ENCODE measurements at regions not wholly inside any gene's neighbourhood (a gene's known extent, or its start where the extent isn't known, plus 50 kb on each side); places are given as distances from the start of the nearest gene placed in this dataset.
"Not testable (repeated sequence)": the region's sequence is repeated elsewhere in the genome, so short reads cannot be mapped to it uniquely, and the experiment has no call there.

GRCh38 chr10:42533866-42534265 is 104.5 kb downstream of the ZNF33B start:
- not testable (repeated sequence) for DNase-seq (ENCODE audit: low read depth, low spot score)

- no peak for DNase-seq (ENCODE audit: low read depth, low spot score)
Measured at GRCh38 chr10:42532996-42533395, 105.4 kb downstream of the ZNF33B start.

DNA sequence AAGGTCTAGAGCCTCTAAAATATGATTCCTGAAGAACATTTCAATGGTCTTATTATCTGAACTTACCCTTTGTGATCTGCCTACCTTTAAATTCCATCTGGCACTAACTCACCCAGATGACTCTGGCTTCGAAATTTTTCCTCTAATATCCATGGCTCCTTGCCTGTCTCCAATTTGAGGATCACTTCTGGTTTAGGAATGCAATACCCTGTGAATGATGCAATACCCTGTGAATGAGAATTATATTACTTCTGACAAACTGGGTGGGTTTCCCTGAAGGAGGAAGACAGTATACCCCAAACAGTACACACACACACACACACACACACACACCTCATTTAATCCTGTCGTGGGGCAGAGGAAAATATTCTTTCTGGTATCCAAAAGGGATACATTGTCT is 115.3 kb downstream of the ZNF33B start:
- DNase-seq (ENCODE audit: low read depth, low spot score) = no peak

DNA sequence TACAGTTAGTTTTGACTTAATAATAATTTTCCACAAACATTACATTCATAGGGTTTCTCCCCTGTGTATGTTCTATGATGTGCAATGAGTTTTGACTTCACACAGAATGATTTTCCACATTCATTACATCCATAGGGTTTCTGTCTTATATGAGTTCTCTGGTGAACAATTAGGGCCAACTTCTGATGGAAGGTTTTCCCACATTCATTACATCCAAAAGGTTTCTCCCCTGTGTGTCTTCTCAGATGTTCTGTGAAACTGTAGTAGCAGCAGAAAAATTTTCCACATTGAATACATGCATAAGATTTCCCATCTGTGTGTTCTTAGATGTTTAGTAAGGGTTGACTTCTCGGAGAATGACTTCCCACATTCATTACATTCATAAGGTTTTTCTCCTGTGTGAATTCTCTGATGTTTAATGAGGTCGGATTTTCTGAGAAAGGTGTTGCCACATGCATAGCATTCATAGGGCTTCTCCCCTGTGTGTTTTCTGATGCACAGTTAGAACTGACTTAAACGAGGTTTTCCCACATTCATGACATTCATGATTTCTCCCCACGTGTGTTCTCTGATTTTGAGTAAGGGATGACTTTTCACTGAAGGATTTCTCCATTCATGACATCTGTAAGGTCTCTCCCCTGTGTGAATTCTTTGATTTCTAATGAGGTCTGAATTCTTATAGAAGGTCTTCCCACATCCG is 118.5 kb downstream of the ZNF33B start:
- DNase-seq (ENCODE audit: low read depth, low spot score) = no peak

GRCh38 chr10:42519079-42519478 is 119.3 kb downstream of the ZNF33B start:
- no peak for DNase-seq (ENCODE audit: low read depth, low spot score)

GRCh38 chr10:42513921-42514320 is 124.4 kb downstream of the ZNF33B start:
- no peak for DNase-seq (ENCODE audit: low read depth, low spot score)

DNA sequence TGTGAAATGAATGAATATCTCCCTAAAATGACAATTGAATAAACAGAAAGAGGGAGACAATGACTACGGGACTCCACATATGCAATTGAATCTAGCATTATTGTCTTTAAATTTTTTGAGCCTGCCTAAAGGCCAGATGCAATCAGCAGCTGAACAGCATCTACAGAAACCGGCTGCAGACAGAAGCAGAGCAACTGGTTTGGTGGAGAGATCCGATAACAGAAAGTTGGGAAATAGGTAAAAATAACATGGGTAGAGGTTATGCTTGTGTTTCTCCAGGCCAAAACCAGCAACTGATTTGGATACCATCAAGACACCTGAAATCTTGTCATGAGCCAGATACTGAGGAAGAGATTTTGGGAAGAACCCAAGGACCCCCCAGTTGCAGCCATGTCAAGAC is 146.6 kb downstream of the ZNF33B start:
- DNase-seq (ENCODE audit: low read depth, low spot score) = no peak

DNA sequence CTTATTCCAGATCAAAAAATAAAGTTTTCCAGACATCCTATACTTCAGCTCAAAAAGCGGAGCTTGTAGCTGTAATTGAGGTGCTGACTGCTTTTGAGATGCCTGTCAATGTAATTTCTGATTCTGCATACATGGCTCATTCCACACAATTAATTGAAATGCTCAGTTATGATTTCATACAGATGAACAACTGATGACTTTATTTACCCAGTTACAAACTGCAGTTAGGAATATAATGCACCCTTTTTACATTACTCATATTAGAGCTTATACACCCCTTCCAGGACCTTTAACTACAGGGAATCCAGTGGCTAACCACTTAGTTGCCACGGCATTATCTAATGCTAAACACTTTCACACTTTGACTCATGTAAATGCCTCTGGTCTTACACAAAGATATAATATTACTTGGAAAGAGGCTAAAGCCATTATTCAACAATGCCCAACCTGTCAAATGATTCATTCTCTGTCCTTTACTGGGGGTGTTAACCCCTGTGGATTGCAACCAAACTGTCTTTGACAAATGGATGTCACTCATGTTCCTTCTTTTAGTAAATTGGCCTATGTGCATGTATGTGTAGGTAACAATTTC is 147.3 kb downstream of the ZNF33B start:
- no peak for DNase-seq (ENCODE audit: low read depth, low spot score)

GRCh38 chr10:42490368-42490767 is 148.0 kb downstream of the ZNF33B start:
- DNase-seq (ENCODE audit: low read depth, low spot score) = no peak

DNA sequence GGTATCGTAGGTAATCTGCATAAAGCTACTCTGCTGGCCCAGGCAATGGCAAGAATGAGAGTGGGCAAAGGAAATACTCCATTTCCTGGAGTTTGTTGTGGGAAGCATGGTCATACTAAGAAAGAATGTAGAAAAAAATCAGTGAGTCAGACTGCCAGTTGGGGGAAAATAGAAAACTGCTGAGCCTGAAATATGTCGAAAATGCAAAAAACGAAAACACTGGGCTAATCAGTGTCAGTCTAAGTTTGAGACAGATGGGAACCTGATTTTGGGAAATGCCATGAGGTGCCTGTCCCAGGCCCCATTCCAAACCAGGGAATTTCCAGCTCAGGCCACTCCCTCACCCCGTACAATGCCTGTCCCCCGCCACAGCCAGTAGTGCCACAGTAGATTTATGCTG is 150.0 kb downstream of the ZNF33B start:
- DNase-seq (ENCODE audit: low read depth, low spot score) = no peak

DNA sequence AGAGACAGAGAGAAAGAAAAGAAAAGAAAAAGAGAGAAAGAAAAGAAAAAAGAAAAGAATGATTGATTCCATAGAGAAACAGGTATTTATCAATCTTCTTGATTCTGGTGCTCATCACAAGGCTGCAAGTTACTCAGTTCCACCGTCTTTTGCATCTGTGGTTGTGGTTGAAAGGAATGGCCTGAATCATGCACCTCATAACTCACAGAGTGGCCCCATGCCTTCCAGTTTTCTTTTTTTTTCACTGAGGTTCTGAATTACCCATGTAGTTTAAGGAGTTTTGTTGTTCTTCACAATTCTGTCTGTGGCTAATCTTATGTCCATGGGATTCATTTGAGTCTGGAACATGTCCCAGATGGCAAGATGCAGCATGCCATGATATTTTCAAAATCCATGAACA is 156.0 kb downstream of the ZNF33B start:
- DNase-seq (ENCODE audit: low read depth, low spot score) = no peak

DNA sequence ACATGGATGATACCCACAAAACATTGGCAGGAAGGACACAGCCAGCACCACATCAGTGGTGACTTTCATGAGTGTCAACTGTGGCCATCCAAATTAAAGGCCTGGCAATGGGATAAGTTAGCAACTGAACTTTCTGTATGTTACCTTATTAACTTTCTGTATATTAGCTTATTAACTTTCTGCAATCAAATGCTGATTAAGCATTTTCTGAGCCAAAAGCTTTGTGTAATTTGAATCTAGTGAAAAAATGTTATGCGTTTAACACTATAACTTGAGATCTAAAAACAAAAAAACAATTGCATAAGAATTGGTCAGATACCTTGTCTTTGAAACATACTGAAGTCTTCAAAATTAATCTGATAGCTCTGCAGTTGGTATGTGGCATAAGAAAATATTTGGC is 159.3 kb downstream of the ZNF33B start:
- no peak for DNase-seq (ENCODE audit: low read depth, low spot score)

DNA sequence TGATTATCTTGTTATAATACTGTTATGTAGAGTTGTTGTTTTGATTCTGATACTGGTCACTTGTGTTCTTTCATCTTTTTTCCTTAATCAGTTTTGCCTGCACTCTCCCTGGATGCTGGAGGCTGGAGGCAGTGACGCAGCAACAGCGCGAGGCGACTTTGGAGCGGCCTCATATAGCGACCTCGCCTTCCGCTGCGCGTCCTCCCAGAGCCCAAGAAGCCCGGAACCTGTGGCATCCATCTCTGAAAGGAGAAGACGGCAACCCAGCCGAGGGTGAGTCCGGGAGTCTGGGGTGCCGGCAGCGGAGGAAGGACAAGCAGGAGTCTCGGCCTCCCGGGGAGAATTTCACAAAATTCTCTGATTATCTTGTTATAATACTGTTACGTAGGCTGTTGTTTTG is 161.2 kb downstream of the ZNF33B start:
- no peak for DNase-seq (ENCODE audit: low read depth, low spot score)

DNA sequence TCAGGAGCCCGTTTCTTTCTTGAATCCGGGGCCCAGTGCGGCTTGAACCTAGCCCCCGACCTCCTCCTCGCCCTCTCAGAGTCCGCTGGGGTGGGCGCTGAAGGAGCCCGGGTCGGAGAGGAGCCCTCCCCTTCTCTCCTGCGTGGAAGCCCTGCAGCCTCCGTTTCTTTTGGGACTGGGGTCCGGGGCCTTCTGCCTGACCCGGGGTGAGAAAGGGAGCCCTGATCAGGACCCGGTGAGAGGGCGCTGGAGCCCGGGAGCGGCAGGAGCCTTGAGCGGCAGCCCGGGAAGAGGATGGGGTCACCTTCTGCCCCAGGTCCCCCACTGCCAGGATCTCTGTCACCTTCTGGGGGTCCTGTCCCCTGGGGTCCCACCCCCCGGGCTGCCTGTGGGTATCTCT is 162.3 kb downstream of the ZNF33B start:
- DNase-seq (ENCODE audit: low read depth, low spot score) = no peak

GRCh38 chr10:42475168-42476098 is 162.9 kb downstream of the ZNF33B start:
- DNase-seq (ENCODE audit: low read depth, low spot score) = peak; percentile 32

GRCh38 chr10:42454313-42454712 is 184.1 kb downstream of the ZNF33B start:
- DNase-seq (ENCODE audit: low read depth, low spot score) = no peak

DNA sequence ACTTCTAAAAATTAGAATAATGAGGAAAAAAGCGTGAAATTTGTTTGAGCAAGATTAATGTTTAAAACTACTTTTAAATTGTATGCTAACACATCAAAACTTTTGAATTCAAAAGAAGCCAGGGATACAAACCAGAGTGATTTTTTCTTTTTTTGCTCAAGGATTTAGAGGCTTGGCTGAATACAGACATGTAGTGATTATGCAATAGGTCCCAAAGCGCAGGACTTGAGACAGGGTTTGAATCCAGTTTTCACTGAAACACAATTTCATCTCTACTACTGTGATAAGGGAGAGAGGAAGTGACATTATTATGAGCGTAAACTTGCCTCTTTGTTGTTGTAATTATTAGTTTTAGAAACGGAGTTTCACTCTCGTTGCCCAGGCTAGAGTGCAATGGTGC is 207.3 kb downstream of the ZNF33B start:
- no peak for DNase-seq (ENCODE audit: low read depth, low spot score)

DNA sequence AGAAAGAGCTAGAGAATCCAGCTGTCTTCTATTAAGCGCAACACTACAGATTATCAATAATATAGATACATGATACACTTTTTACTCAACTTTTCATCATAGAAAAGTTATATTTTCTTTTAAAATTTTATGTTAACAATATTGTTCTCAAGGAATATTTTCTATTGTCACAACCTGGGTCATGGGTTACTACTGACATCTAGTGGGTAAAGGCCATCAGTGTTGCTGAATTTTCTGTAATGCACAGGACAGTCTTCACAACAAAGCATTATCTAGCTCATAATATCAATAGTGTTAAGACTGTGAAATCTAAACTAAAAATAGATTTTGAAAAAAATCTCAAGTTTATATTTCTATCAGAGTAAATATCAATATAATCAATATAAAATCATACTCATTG is 209.8 kb downstream of the ZNF33B start:
- DNase-seq (ENCODE audit: low read depth, low spot score) = no peak

DNA sequence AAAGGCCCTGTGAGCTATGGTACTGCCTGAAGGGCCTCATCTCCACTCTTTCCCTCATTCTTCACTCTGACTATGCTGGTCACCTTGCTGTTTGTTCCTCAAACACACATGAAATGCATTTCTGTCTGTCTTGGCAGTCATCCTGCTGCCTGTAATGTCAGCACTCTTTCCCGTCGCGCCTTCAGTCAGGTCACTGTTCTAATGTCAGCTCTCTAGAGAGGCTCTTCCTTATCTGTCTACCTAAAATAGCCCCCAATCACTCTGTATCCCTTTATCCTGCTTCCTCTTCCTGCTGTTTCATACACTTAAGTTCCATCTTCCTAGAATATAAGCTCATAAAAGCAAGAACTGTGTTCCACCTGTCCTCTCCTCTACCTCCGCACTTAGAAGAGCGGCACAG is 215.5 kb downstream of the ZNF33B start:
- DNase-seq (ENCODE audit: low read depth, low spot score) = no peak

GRCh38 chr10:42421812-42422211 is 216.6 kb downstream of the ZNF33B start:
- DNase-seq (ENCODE audit: low read depth, low spot score) = no peak

GRCh38 chr10:42419789-42420188 is 218.6 kb downstream of the ZNF33B start:
- DNase-seq (ENCODE audit: low read depth, low spot score) = no peak

- no peak for DNase-seq (ENCODE audit: low read depth, low spot score)
Measured at GRCh38 chr10:42380926-42381547, 257.3 kb downstream of the ZNF33B start.

Measured in ELF-1 (cell line).